ENCODE measurements at regions not wholly inside any gene's neighbourhood (a gene's known extent, or its start where the extent isn't known, plus 50 kb on each side); places are given as distances from the start of the nearest gene placed in this dataset.

DNA sequence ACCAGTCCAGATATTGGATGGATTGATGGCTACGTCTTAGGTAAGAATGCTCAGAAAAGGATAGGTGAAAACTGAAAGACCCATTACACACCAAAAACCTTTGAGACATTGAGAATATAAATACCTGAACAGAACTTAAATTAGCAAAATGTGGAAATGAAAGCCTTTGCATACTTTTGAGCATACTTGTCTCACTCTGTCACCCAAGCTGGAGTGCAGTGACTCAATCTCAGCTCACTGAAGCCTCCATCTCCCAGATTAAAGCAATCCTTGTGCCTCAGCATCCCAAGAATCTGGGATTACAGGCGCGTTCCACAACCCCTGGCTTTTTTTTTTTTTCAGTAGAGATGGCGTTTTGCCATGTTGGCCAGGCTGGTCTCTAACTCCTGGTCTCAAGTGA is 695.3 kb downstream of the DACH1 start:
- no peaks in the 10 kb centered on the region for H3K36me3 ChIP-seq (ENCODE audit: insufficient read depth, low read length)

DNA sequence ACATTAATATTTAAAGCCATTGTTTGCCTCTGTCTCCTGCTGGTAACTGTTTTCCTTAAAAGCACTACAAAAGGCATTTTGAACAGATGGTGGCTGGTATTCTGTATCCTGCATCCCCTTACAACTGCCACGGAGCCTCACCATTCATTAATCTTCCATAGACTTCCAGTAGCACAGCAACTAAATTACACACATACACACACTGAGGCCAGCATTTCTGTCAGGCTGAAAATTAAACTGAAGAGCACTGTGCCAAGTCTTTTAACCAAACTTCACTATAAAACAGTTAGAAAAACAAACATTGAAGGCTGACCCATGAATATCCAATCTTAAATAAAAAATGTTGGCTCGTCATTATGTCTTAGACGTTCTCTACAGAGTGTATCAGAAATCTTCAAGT is 697.8 kb downstream of the DACH1 start:
- Histone ChIP-seq H3K4me3 (no peak overlapping the region), H3K27ac (no peak overlapping the region), H3K36me3 (ENCODE audit: insufficient read depth, low read length) (no peaks in the 10 kb centered on the region), H3K9me3 (ENCODE audit: low read depth, low read length) (no peaks in the 10 kb centered on the region), H3K9ac (ENCODE audit: insufficient read length) (no peak overlapping the region)
- no peak for DNase-seq (ENCODE audit: low read depth, low spot score)
- TF ChIP-seq POLR2AphosphoS5 (IDR thresholded peaks at IDR 0.05; ENCODE audit: borderline replicate concordance, low read depth, low read length) (no peak), FOXP2 (optimal IDR thresholded peaks at IDR 0.05; ENCODE audit: control extremely low read depth, extremely low read length, insufficient read depth) (no peak), EZH2 (IDR thresholded peaks at IDR 0.05) (no peak)

More for the DNA sequence above, 695.3 kb downstream of the DACH1 start:
- no peak for DNase-seq (ENCODE audit: low read depth, low spot score)
- no peak for TF ChIP-seq POLR2AphosphoS5 (IDR thresholded peaks at IDR 0.05; ENCODE audit: borderline replicate concordance, low read depth, low read length)
- no peak for TF ChIP-seq EZH2 (IDR thresholded peaks at IDR 0.05)
- no peak for TF ChIP-seq FOXP2 (optimal IDR thresholded peaks at IDR 0.05; ENCODE audit: control extremely low read depth, extremely low read length, insufficient read depth)
- Histone ChIP-seq H3K9me3 (ENCODE audit: low read depth, low read length) (no peaks in the 10 kb centered on the region), H3K9ac (ENCODE audit: insufficient read length) (no peak overlapping the region), H3K27ac (no peak overlapping the region), H3K4me3 (no peak overlapping the region)

DNA sequence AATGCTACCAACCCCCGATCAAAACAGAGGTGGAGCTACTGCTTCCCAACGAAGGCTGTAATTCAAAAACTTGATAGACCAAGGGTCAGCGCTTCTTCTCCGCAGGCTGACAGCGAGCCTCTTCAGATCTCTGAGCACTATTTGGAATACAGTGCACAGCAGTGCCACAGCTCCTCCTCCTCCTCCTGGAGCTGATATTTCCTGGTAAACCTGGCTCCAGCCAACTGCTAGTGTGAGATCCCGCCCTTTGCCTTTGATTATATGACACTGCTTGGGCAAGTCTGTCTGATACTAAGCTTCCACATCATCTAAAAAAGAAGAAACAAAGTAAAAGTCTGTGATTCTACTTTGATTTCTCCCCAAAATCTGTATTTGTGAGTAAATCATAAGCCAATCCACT is 710.5 kb downstream of the DACH1 start:
- Histone ChIP-seq H3K27ac (no peak overlapping the region), H3K9me3 (ENCODE audit: low read depth, low read length) (no peaks in the 10 kb centered on the region), H3K36me3 (ENCODE audit: insufficient read depth, low read length) (no peaks in the 10 kb centered on the region), H3K9ac (ENCODE audit: insufficient read length) (no peak overlapping the region), H3K4me3 (no peak overlapping the region)
- no peak for DNase-seq (ENCODE audit: low read depth, low spot score)
- TF ChIP-seq FOXP2 (optimal IDR thresholded peaks at IDR 0.05; ENCODE audit: control extremely low read depth, extremely low read length, insufficient read depth) = no peak
- TF ChIP-seq POLR2AphosphoS5 (IDR thresholded peaks at IDR 0.05; ENCODE audit: borderline replicate concordance, low read depth, low read length) = no peak
- TF ChIP-seq EZH2 (IDR thresholded peaks at IDR 0.05) = no peak

DNA sequence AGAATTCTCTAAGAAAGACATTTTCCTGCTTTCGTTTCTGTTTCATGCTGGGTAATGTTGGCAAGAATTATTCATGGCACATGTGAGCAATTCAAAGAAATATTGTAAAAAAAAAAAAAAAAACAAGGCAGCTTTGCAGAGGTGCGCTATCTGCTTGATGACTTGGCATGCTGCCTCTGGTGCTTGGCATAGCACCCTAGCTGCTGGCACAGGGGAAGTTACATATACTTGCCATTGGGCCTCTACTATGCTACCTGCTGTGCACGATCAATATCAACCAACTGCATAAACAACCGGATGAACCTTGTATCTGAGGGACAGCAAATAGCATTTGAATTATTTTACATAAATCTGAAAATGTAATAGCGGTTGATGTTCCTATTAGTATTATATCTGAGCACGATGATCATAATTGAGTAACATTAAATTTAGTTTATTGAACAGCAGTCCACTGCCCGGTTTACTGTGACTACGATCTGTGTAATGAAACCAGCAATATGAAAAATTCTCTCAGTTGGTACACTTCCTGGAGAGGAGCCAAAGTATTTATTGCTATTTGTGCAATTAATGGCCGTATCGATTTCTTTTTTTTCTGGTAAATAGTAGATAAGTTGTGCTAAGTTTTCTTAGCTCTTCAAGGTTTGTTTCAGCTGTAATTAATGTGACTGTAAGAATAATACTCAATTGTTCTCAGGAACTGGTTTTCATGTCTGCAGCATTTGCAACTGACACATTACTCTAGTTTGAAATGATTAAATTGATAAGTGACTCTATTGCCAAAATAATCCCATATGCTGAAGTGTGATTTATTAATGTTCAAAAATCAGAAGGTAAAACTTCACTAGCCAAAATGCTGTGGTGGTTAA is 717.3 kb downstream of the DACH1 start:
- H3K4me3 ChIP-seq = no peak overlapping the region
- no peak for DNase-seq (ENCODE audit: low read depth, low spot score)

DNA sequence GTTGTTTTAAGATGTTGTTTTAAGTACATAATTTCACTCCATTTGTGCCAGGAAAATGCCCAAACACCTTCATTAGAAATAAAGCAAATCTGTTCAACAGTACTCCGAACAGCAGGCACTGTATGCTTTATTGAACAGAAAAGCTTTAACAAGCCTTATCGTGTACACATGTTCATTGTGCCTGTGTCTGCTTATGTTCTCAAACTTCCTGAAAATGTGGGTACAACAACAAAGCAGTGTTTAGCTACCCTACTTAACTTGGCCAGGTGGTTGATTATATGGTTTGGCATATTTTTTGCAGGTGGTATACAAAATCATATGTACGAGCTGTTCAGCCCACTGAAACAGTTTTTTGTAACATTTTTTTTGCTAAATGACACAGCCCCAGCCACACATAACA is 718.0 kb downstream of the DACH1 start:
- Histone ChIP-seq H3K9me3 (ENCODE audit: low read depth, low read length) (no peaks in the 10 kb centered on the region), H3K27ac (no peak overlapping the region), H3K4me3 (no peak overlapping the region), H3K36me3 (ENCODE audit: insufficient read depth, low read length) (no peaks in the 10 kb centered on the region), H3K9ac (ENCODE audit: insufficient read length) (no peak overlapping the region)
- TF ChIP-seq FOXP2 (optimal IDR thresholded peaks at IDR 0.05; ENCODE audit: control extremely low read depth, extremely low read length, insufficient read depth) (no peak), EZH2 (IDR thresholded peaks at IDR 0.05) (no peak), POLR2AphosphoS5 (IDR thresholded peaks at IDR 0.05; ENCODE audit: borderline replicate concordance, low read depth, low read length) (no peak)
- DNase-seq (ENCODE audit: low read depth, low spot score) = no peak

More for the DNA sequence above, 717.3 kb downstream of the DACH1 start:
- Histone ChIP-seq H3K36me3 (ENCODE audit: insufficient read depth, low read length) (no peaks in the 10 kb centered on the region), H3K9me3 (ENCODE audit: low read depth, low read length) (no peaks in the 10 kb centered on the region), H3K9ac (ENCODE audit: insufficient read length) (no peak overlapping the region), H3K27ac (no peak overlapping the region)
- no peak for TF ChIP-seq FOXP2 (optimal IDR thresholded peaks at IDR 0.05; ENCODE audit: control extremely low read depth, extremely low read length, insufficient read depth)
- no peak for TF ChIP-seq EZH2 (IDR thresholded peaks at IDR 0.05)
- TF ChIP-seq POLR2AphosphoS5 (IDR thresholded peaks at IDR 0.05; ENCODE audit: borderline replicate concordance, low read depth, low read length) = no peak

DNA sequence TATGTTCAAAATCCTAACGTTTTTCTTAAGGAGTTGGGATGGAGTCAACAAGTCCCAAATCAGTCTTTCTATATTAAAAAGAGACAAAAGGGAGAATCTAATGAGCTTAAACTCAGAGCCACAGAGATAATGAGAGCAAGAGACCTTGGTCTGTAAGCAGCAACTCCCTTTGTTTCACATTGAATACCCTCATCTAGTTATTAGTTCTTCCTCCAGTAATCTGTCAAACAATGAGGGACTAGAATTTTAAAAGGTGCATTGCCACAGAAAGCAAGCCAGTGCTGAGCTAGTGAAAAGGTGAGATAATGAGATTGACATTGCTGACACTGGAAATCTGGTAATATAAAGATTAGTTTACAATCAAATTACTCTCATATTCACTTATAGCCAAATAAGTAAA is 718.6 kb downstream of the DACH1 start:
- no peak overlapping the region for H3K9ac ChIP-seq (ENCODE audit: insufficient read length)
- no peak for DNase-seq (ENCODE audit: low read depth, low spot score)
- H3K9me3 ChIP-seq (ENCODE audit: low read depth, low read length) = no peaks in the 10 kb centered on the region
- TF ChIP-seq POLR2AphosphoS5 (IDR thresholded peaks at IDR 0.05; ENCODE audit: borderline replicate concordance, low read depth, low read length) (no peak), FOXP2 (optimal IDR thresholded peaks at IDR 0.05; ENCODE audit: control extremely low read depth, extremely low read length, insufficient read depth) (no peak), EZH2 (IDR thresholded peaks at IDR 0.05) (no peak)
- no peak overlapping the region for H3K4me3 ChIP-seq
- H3K27ac ChIP-seq = no peak overlapping the region
- H3K36me3 ChIP-seq (ENCODE audit: insufficient read depth, low read length) = no peaks in the 10 kb centered on the region

DNA sequence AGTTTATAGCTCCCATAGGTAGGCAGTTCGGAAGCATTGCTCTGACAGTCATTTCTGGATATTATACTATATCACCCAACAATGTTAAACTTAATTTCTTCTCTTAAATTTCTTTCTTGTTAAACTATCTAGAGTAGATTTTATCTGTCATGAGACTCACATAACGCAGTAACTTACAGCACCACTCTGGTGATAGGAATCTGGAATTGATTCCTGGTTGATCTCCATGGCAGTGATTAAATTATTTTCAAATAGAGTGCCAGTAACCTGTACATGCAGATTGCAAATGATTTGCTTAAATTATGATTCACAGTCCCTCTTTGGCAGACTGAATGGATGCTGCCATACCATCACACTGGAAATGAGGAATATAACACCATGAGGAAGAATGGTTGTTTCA is 722.1 kb downstream of the DACH1 start:
- H3K36me3 ChIP-seq (ENCODE audit: insufficient read depth, low read length) = no peaks in the 10 kb centered on the region
- no peak for DNase-seq (ENCODE audit: low read depth, low spot score)
- H3K4me3 ChIP-seq = no peak overlapping the region
- H3K27ac ChIP-seq = no peak overlapping the region
- H3K9me3 ChIP-seq (ENCODE audit: low read depth, low read length) = no peaks in the 10 kb centered on the region
- no peak overlapping the region for H3K9ac ChIP-seq (ENCODE audit: insufficient read length)
- no peak for TF ChIP-seq POLR2AphosphoS5 (IDR thresholded peaks at IDR 0.05; ENCODE audit: borderline replicate concordance, low read depth, low read length)
- no peak for TF ChIP-seq FOXP2 (optimal IDR thresholded peaks at IDR 0.05; ENCODE audit: control extremely low read depth, extremely low read length, insufficient read depth)
- no peak for TF ChIP-seq EZH2 (IDR thresholded peaks at IDR 0.05)

DNA sequence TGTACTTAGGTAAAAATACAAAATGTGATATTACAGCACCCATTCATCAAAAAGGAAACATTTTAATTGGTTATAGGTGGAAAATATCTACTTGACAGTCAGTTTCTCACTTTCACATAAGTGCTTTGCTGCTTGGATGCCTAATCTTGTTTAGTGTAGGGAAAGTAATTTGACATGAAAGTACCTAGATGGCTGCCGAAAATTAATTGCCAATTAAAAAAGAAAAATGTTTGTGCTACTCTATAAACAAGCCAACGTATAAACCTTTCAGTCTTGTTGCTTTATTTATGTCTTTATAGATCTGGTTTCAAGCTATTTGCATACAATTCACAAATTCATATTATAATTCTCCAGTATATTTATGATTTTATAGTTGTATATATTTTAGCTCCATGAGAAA is 729.9 kb downstream of the DACH1 start:
- no peak overlapping the region for H3K27ac ChIP-seq
- no peak overlapping the region for H3K9ac ChIP-seq (ENCODE audit: insufficient read length)
- no peak for TF ChIP-seq FOXP2 (optimal IDR thresholded peaks at IDR 0.05; ENCODE audit: control extremely low read depth, extremely low read length, insufficient read depth)
- TF ChIP-seq EZH2 (IDR thresholded peaks at IDR 0.05) = no peak
- no peak for TF ChIP-seq POLR2AphosphoS5 (IDR thresholded peaks at IDR 0.05; ENCODE audit: borderline replicate concordance, low read depth, low read length)

More for the DNA sequence above, 729.9 kb downstream of the DACH1 start:
- H3K36me3 ChIP-seq (ENCODE audit: insufficient read depth, low read length) = no peaks in the 10 kb centered on the region
- no peaks in the 10 kb centered on the region for H3K9me3 ChIP-seq (ENCODE audit: low read depth, low read length)
- no peak for DNase-seq (ENCODE audit: low read depth, low spot score)
- no peak overlapping the region for H3K4me3 ChIP-seq

Measured in SK-N-MC (cell line).